CD8-positive, alpha-beta memory T cell (primary cell): ENCODE measurements at regions not wholly inside any gene's neighbourhood (a gene's known extent, or its start where the extent isn't known, plus 50 kb on each side); places are given as distances from the start of the nearest gene placed in this dataset.
A peak's percentile ranks its signal among the peaks of the same experiment; 100 is the strongest.

Source experiments
- CTCF ChIA-PET: fragments of 350-600 bp; sonication (Branson Sonifier 250); formaldehyde crosslinking; loops from one replicate; lab custom pipeline; 2021; ENCODE audit warnings: antibody characterized with exemption; lab: Charles Lee
- POLR2A ChIA-PET: fragments of 350-600 bp; sonication (Branson Sonifier 250); formaldehyde crosslinking; loops from one replicate; lab custom pipeline; 2021; ENCODE audit warnings: antibody characterized with exemption; lab: Charles Lee
- DNase-seq, 5 donors: peaks; one replicate each; pipeline versions ENCODE4 v3.0.0 to v3.0.0-alpha.2; 2020 to 2022; ENCODE audit warnings: mixed read lengths in 1 of 5
- H3K27ac ChIP-seq: one replicate; pipeline ENCODE4 v1.7.0; 2013; ENCODE audit warnings: low read depth, mild to moderate bottlenecking, low read length, moderate library complexity
- H3K27me3 ChIP-seq: 2 replicates; pipeline ENCODE4 v1.7.0; 2013; ENCODE audit warnings: low read length, mild to moderate bottlenecking; ENCODE audit not compliant: insufficient read depth, poor library complexity, severe bottlenecking
- H3K36me3 ChIP-seq: 2 replicates; pipeline ENCODE4 v1.7.0; 2013; ENCODE audit warnings: mild to moderate bottlenecking, low read length, moderate library complexity; ENCODE audit not compliant: insufficient read depth
- H3K4me1 ChIP-seq: 2 replicates; pipeline ENCODE4 v1.7.0; 2013; ENCODE audit warnings: mild to moderate bottlenecking, low read length, moderate library complexity; ENCODE audit not compliant: insufficient read depth
- H3K4me3 ChIP-seq: 2 replicates; pipeline ENCODE4 v1.7.0; 2013; ENCODE audit warnings: mild to moderate bottlenecking, low read length
- H3K9me3 ChIP-seq: 2 replicates; pipeline ENCODE4 v1.7.0; 2013; ENCODE audit warnings: mild to moderate bottlenecking, low read length
- H3K27ac Mint-ChIP-seq, 8 donors: one replicate each; pipeline ENCODE4 v1.8.0; 2020 to 2021; ENCODE audit warnings: mixed read lengths in 8 of 8, mild to moderate bottlenecking in 6 of 8, inconsistent platforms in 3 of 8, moderate library complexity in 3 of 8
- H3K27me3 Mint-ChIP-seq, 2 donors: one replicate each; pipeline ENCODE4 v1.8.0; 2020 to 2021; ENCODE audit warnings: mixed read lengths in 2 of 2, mild to moderate bottlenecking in 1 of 2, moderate library complexity in 1 of 2
- H3K36me3 Mint-ChIP-seq, 3 donors: one replicate each; pipeline ENCODE4 v1.8.0; 2020 to 2021; ENCODE audit warnings: mixed read lengths in 3 of 3, inconsistent platforms in 1 of 3, mild to moderate bottlenecking in 1 of 3
- H3K4me1 Mint-ChIP-seq, 3 donors: one replicate each; pipeline ENCODE4 v1.8.0; 2020 to 2021; ENCODE audit warnings: mixed read lengths in 3 of 3, inconsistent platforms in 1 of 3, mild to moderate bottlenecking in 1 of 3
- H3K4me3 Mint-ChIP-seq, 7 donors: one replicate each; pipeline ENCODE4 v1.8.0; 2020 to 2021; ENCODE audit warnings: mixed read lengths in 7 of 7, mild to moderate bottlenecking in 6 of 7, moderate library complexity in 4 of 7, inconsistent platforms in 2 of 7
- H3K9me3 Mint-ChIP-seq, 5 donors: one replicate each; pipeline ENCODE4 v1.8.0; 2020 to 2022; ENCODE audit warnings: mixed read lengths in 5 of 5, mild to moderate bottlenecking in 3 of 5, moderate library complexity in 2 of 5, inconsistent platforms in 1 of 5

DNA sequence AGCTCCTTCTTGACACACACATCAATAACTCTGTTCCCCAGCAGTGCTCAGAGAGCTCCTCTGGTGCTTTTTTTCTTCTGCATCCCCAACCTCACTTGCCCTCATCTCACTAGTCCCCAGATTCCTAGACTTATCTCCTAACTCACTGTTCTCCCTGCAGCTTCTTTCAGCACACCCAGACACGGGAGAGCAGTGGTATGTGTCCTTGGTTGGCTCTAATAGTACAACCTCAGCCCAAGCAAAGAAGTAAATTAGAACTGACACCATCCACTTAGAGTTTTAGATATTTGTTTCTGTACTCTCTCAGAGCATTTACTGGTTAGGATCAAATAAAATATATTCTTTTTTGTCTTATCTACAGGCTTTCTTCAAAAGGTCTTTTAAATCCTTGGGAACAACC is 201.4 kb upstream of the SNX7 start:
- H3K36me3 Mint-ChIP-seq, result no peaks in the 10 kb centered on the region
- H3K4me3 ChIP-seq, result no peak overlapping the region
- H3K27ac Mint-ChIP-seq, result no peak overlapping the region
- no peak overlapping the region for H3K27ac ChIP-seq
- no peaks in the 10 kb centered on the region for H3K4me1 Mint-ChIP-seq
- H3K9me3 ChIP-seq, result no peaks in the 10 kb centered on the region
- H3K36me3 ChIP-seq, result no peaks in the 10 kb centered on the region
- no peaks in the 10 kb centered on the region for H3K9me3 Mint-ChIP-seq
- H3K27me3 ChIP-seq, result no peaks in the 10 kb centered on the region
- H3K27me3 Mint-ChIP-seq, result peaks cover 0 to 4% of the 10 kb centered on the region in 2 donors
- DNase-seq, result no peak
- ChIA-PET CTCF (no interaction called here), POLR2A (no interaction called here)
- no peak overlapping the region for H3K4me3 Mint-ChIP-seq
- H3K4me1 ChIP-seq, result no peaks in the 10 kb centered on the region

DNA sequence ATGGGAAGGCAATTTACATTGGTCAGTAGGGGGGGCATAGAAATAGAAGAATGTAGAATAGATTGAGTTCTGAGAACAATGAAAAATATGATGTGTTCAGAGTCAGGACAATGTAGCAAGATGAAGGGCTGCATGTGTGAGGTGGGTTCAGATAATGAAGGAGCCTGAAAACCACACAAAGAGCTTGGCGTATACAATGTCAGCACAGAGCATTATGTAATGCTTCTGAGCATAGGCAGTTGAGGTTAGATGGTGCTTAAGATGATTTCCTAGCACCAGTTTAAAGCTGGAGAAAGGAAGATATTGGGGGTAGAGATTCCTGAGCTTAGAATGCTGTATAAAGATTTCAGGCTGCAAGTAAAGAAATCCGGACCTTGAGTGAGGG is 202.0 kb upstream of the SNX7 start:
- Mint-ChIP-seq H3K27me3 (peaks cover 0 to 4% of the 10 kb centered on the region in 2 donors), H3K4me1 (no peaks in the 10 kb centered on the region), H3K4me3 (no peak overlapping the region), H3K36me3 (no peaks in the 10 kb centered on the region), H3K27ac (no peak overlapping the region), H3K9me3 (no peaks in the 10 kb centered on the region)
- Histone ChIP-seq H3K27me3 (no peaks in the 10 kb centered on the region), H3K4me1 (no peaks in the 10 kb centered on the region), H3K27ac (no peak overlapping the region), H3K36me3 (no peaks in the 10 kb centered on the region), H3K9me3 (no peaks in the 10 kb centered on the region), H3K4me3 (no peak overlapping the region)
- DNase-seq, result no peak
- ChIA-PET POLR2A (no interaction called here), CTCF (no interaction called here)

DNA sequence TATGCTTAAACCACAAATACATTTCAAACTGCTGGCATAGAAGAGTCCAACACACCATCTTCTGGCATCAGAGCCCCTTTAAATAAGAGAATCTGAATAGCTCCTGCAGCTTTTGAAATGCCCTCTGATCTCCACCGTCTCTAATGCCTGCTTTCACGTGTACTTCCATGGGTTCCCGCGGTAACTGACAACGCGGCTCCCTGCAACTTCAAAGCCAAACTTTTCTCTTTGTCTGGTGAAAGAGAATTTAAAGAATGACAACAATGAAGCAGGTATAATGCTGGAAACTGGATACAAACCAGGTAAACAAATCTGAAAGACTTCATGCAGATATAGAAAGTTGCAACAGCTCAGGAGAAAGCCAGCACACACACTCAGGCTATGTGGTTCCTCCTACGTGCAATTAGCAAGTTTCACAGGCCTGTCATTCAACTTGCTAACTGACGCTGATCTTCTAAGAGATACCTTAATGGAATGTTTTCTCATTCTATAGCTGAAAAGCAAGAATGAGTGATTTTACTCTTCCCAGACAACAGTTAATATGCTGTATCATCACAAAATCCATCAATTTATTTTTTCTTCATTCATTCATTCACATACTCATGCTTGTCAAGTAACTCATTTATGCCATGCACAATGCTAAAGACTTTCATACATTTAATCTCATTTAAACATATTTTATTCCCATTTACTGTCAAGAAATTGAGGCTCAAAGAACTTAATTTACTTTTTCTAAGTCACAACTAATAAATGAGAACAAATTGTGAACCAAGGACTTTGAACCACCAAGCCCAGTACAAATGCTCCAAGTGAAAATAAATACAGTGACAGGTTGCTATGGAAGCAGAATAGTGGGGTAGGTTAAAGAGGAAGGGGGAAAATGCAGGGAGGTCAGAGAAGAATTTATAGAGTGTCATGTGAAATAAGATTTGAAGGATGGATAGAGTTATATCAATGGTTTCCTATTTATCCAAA is 202.7 kb upstream of the SNX7 start:
- H3K36me3 ChIP-seq, result no peaks in the 10 kb centered on the region
- ChIA-PET POLR2A (no interaction called here), CTCF (no interaction called here)
- Mint-ChIP-seq H3K4me3 (no peak overlapping the region), H3K9me3 (no peaks in the 10 kb centered on the region), H3K27me3 (peaks cover 0 to 4% of the 10 kb centered on the region in 2 donors), H3K36me3 (no peaks in the 10 kb centered on the region), H3K4me1 (no peaks in the 10 kb centered on the region), H3K27ac (no peak overlapping the region)
- DNase-seq, result no peak
- H3K4me1 ChIP-seq, result no peaks in the 10 kb centered on the region
- H3K27me3 ChIP-seq, result no peaks in the 10 kb centered on the region
- no peak overlapping the region for H3K27ac ChIP-seq
- H3K4me3 ChIP-seq, result no peak overlapping the region
- no peaks in the 10 kb centered on the region for H3K9me3 ChIP-seq

DNA sequence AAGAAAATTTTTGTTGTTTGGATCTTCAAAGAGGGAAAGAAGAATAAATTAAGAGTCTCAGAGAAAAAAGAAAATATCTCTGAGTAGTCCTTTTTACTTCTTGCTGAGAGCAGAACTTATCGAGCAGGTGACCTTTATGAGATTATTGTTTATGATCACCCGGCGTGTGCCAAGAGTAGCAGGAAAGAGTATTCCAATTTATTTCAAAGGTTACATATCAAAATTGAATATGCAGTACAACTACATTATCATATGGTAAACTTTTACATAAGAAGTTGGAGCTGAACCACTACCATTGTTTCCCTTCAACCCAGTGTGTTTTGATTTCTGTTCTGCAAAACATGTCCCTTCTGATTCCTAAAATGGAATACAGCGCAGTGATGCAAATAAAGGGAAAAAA is 204.3 kb upstream of the SNX7 start:
- H3K27ac ChIP-seq, result no peak overlapping the region
- no peak for DNase-seq
- no peak overlapping the region for H3K4me3 ChIP-seq
- Mint-ChIP-seq H3K4me3 (no peak overlapping the region), H3K9me3 (no peaks in the 10 kb centered on the region), H3K4me1 (no peaks in the 10 kb centered on the region), H3K36me3 (no peaks in the 10 kb centered on the region), H3K27me3 (peaks cover 0 to 12% of the 10 kb centered on the region in 2 donors), H3K27ac (no peak overlapping the region)
- ChIA-PET CTCF (no interaction called here), POLR2A (no interaction called here)
- no peaks in the 10 kb centered on the region for H3K36me3 ChIP-seq
- H3K4me1 ChIP-seq, result no peaks in the 10 kb centered on the region
- H3K27me3 ChIP-seq, result no peaks in the 10 kb centered on the region
- H3K9me3 ChIP-seq, result no peaks in the 10 kb centered on the region

DNA sequence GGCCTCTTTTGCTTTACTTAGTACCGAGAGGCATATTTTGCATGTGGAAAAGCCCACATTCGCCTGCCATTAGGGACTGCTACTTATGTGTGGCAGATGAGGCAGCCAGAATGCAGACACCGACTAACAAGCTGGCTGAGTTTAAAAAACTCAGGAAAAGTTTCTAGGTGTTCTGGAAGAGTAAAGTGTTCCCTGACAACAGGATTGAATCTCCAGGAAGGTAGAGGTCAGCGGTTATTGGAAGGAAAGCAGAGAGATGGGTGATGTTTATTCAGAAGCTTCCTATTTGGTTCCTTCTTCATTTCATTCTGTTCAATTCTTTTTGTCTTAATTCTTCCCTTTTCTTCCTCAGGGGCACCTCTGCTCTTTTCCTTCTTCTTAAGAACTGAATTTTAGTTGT is 206.9 kb upstream of the SNX7 start:
- no peaks in the 10 kb centered on the region for H3K36me3 Mint-ChIP-seq
- no peak overlapping the region for H3K27ac Mint-ChIP-seq
- H3K9me3 ChIP-seq, result no peaks in the 10 kb centered on the region
- no peak for DNase-seq
- no peaks in the 10 kb centered on the region for H3K4me1 ChIP-seq
- no peak overlapping the region for H3K4me3 ChIP-seq
- no peak overlapping the region for H3K27ac ChIP-seq
- H3K27me3 ChIP-seq, result no peaks in the 10 kb centered on the region
- CTCF ChIA-PET, result no interaction called here
- H3K27me3 Mint-ChIP-seq, result peaks cover 2 to 12% of the 10 kb centered on the region in 2 donors
- POLR2A ChIA-PET, result no interaction called here
- no peaks in the 10 kb centered on the region for H3K9me3 Mint-ChIP-seq
- H3K4me1 Mint-ChIP-seq, result no peaks in the 10 kb centered on the region
- H3K4me3 Mint-ChIP-seq, result no peak overlapping the region
- H3K36me3 ChIP-seq, result no peaks in the 10 kb centered on the region

DNA sequence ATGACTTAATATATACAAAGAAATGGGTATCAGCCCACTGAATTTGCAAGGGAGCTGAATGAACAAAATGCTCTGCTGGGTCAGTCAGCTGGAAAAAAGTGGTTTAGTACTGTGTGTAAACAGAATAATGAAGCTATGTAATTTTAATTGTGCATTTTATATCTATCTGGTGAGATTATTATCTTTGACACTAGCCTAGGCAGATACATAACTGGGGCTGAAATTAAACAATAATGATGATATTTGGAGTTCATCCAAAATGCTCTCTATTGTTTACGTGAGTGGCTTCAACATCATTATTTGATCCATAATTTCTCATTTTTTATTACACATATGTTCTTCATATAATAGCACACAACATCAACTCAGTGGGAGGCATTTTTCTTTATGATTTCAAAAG is 208.5 kb upstream of the SNX7 start:
- H3K9me3 ChIP-seq, result no peaks in the 10 kb centered on the region
- no peaks in the 10 kb centered on the region for H3K36me3 ChIP-seq
- H3K27ac ChIP-seq, result no peak overlapping the region
- H3K27me3 ChIP-seq, result no peaks in the 10 kb centered on the region
- Mint-ChIP-seq H3K4me3 (no peak overlapping the region), H3K27ac (no peak overlapping the region), H3K9me3 (no peaks in the 10 kb centered on the region), H3K4me1 (no peaks in the 10 kb centered on the region), H3K36me3 (no peaks in the 10 kb centered on the region), H3K27me3 (peaks cover 2 to 12% of the 10 kb centered on the region in 2 donors)
- ChIA-PET POLR2A (no interaction called here), CTCF (no interaction called here)
- no peak for DNase-seq
- H3K4me1 ChIP-seq, result no peaks in the 10 kb centered on the region
- no peak overlapping the region for H3K4me3 ChIP-seq

DNA sequence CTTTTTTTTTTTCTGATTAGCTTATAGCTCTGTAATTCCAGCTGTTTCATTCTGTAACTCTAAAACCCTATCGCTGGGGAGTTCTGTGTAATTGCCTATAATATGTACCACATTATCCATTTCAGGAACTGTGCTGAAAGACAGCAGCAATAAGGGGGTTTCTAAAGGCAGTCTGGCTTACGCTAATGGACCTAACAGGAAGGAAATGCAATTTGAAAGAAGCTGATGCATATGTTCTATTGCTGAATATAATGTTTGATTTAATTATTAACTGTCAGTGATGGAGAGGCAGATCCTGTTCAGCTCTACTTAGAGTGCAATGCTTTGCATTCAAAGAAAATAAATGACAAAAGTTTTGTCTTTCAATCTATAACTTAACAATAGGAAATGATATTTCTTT is 209.4 kb upstream of the SNX7 start:
- POLR2A ChIA-PET, result no interaction called here

DNA sequence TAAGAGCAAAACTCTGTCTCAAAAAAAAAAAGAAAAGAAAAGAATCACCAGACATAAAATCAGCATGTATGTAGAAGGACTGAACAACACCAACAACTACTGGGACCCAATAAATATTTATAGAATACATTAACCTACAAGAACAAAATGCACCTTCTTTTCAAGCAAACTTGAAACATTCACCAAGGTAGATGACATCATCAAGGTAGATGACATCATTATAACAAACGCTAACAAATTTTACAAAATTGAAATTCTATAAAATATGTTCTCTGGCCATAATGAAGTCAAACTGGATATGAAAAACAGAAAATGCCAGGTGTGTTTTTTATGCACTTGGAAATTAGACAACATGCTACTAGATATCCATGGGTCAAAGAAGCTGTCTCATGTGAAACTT is 220.2 kb upstream of the SNX7 start:
- Histone ChIP-seq H3K27me3 (no peaks in the 10 kb centered on the region), H3K27ac (no peak overlapping the region), H3K36me3 (no peaks in the 10 kb centered on the region), H3K9me3 (no peaks in the 10 kb centered on the region), H3K4me1 (no peaks in the 10 kb centered on the region), H3K4me3 (no peak overlapping the region)
- Mint-ChIP-seq H3K9me3 (peaks cover 0 to 2% (median 0%) of the 10 kb centered on the region in 5 donors), H3K4me1 (no peaks in the 10 kb centered on the region), H3K4me3 (no peak overlapping the region), H3K27ac (no peak overlapping the region), H3K36me3 (peaks cover 0 to 1% (median 0%) of the 10 kb centered on the region in 3 donors), H3K27me3 (peaks cover 0 to 5% of the 10 kb centered on the region in 2 donors)
- DNase-seq, result no peak
- ChIA-PET CTCF (no interaction called here), POLR2A (no interaction called here)

More for the DNA sequence above, 209.4 kb upstream of the SNX7 start:
- peaks cover 2 to 11% of the 10 kb centered on the region in 2 donors for H3K27me3 Mint-ChIP-seq
- Histone ChIP-seq H3K4me1 (no peaks in the 10 kb centered on the region), H3K27ac (no peak overlapping the region), H3K36me3 (no peaks in the 10 kb centered on the region), H3K4me3 (no peak overlapping the region), H3K9me3 (no peaks in the 10 kb centered on the region), H3K27me3 (no peaks in the 10 kb centered on the region)
- no peaks in the 10 kb centered on the region for H3K4me1 Mint-ChIP-seq
- DNase-seq, result no peak
- peak overlapping the region in 1 of 8 donors; percentile 50 for H3K27ac Mint-ChIP-seq
- no peak overlapping the region for H3K4me3 Mint-ChIP-seq
- H3K9me3 Mint-ChIP-seq, result peaks cover 0 to 7% (median 0%) of the 10 kb centered on the region in 5 donors
- no peaks in the 10 kb centered on the region for H3K36me3 Mint-ChIP-seq
- CTCF ChIA-PET, result no interaction called here
